ENCODE measurements at regions not wholly inside any gene's neighbourhood (a gene's known extent, or its start where the extent isn't known, plus 50 kb on each side); places are given as distances from the start of the nearest gene placed in this dataset.
A peak's percentile ranks its signal among the peaks of the same experiment; 100 is the strongest.

DNA sequence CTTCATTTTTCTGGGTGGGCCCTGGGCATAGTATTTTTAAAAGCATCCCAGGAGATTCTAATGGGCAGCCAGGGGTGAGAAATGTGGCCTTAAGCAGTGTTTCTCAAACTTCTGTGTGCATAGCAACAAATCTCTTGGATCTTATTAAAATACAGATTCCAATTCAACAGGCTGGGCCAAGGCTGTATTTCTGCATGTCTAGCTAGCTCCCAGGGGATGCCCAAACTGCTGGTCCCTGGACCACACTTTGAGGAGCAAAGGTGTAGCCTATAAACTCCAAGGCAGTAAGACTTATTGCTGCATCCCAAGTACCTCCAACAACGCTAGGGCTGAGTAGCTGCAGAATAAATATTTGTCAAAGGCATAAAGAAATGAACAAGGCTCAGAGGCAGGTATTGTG is 292.9 kb upstream of the ZMIZ1 start:
- ChIA-PET CTCF (no interaction called here), POLR2A (ENCODE audit: unreplicated experiment) (no interaction called here)
- H3K9me3 ChIP-seq (ENCODE audit: low read length) = no peaks in the 10 kb centered on the region
- no peaks in the 10 kb centered on the region for H3K27me3 ChIP-seq (ENCODE audit: low read length)
- H3K4me2 ChIP-seq (ENCODE audit: low read length) = no peak overlapping the region
- H4K20me1 ChIP-seq (ENCODE audit: low read length) = no peaks in the 10 kb centered on the region
- no peak overlapping the region for H3K9ac ChIP-seq (ENCODE audit: low read length)
- H2AFZ ChIP-seq (ENCODE audit: low read length) = no peak overlapping the region
- no peak for ATAC-seq
- no TSS peak for BruUV-seq (replicated peaks)
- H3F3A ChIP-seq (ENCODE audit: low read length, unreplicated experiment) = no peaks in the 10 kb centered on the region
- no peaks in the 10 kb centered on the region for H3K9me2 ChIP-seq (replicated peaks; ENCODE audit: low read length)
- peaks cover 20% of the 10 kb centered on the region for H3K4me1 ChIP-seq (ENCODE audit: insufficient read depth, low read length)
- TF ChIP-seq CTCF (conservative IDR thresholded peaks at IDR 0.05; ENCODE audit: low read depth, low read length) = no peak
- TF ChIP-seq EZH2phosphoT487 (IDR thresholded peaks at IDR 0.05; ENCODE audit: borderline replicate concordance, low read length) = no peak
- no peak for TF ChIP-seq EZH2 (IDR thresholded peaks at IDR 0.05; ENCODE audit: low read length, unreplicated experiment)
- intact Hi-C loops (cut with micrococcal nuclease) = no loop called here
- no peaks in the 10 kb centered on the region for H3K79me2 ChIP-seq (ENCODE audit: low read length)
- H3K36me3 ChIP-seq (ENCODE audit: low read depth, low read length) = no peaks in the 10 kb centered on the region
- H3K4me3 ChIP-seq (ENCODE audit: low read length) = no peak overlapping the region
- H3K27ac ChIP-seq (ENCODE audit: low read length) = no peak overlapping the region
- no peak for DNase-seq

GRCh38 chr10:78776756-78777155 is 292.0 kb upstream of the ZMIZ1 start:
- Histone ChIP-seq H3K27ac (ENCODE audit: low read length) (no peak overlapping the region), H4K20me1 (ENCODE audit: low read length) (no peaks in the 10 kb centered on the region), H3K4me3 (ENCODE audit: low read length) (no peak overlapping the region), H3K36me3 (ENCODE audit: low read depth, low read length) (no peaks in the 10 kb centered on the region), H2AFZ (ENCODE audit: low read length) (no peak overlapping the region), H3K9ac (ENCODE audit: low read length) (no peak overlapping the region), H3K79me2 (ENCODE audit: low read length) (no peaks in the 10 kb centered on the region), H3K27me3 (ENCODE audit: low read length) (no peaks in the 10 kb centered on the region), H3K9me3 (ENCODE audit: low read length) (no peaks in the 10 kb centered on the region), H3K9me2 (replicated peaks; ENCODE audit: low read length) (no peaks in the 10 kb centered on the region), H3F3A (ENCODE audit: low read length, unreplicated experiment) (no peaks in the 10 kb centered on the region), H3K4me2 (ENCODE audit: low read length) (no peak overlapping the region), H3K4me1 (ENCODE audit: insufficient read depth, low read length) (peaks cover 20% of the 10 kb centered on the region)
- ChIA-PET CTCF (no interaction called here), POLR2A (ENCODE audit: unreplicated experiment) (interaction anchor here (0.5 kb wide), 1 partner anchor 15 kb away, joined by 3 read pairs; no protein-coding TSS in a partner anchor)
- TF ChIP-seq EZH2phosphoT487 (IDR thresholded peaks at IDR 0.05; ENCODE audit: borderline replicate concordance, low read length) = no peak
- TF ChIP-seq CTCF (conservative IDR thresholded peaks at IDR 0.05; ENCODE audit: low read depth, low read length) = no peak
- no peak for TF ChIP-seq EZH2 (IDR thresholded peaks at IDR 0.05; ENCODE audit: low read length, unreplicated experiment)
- ATAC-seq = no peak
- intact Hi-C loops (cut with micrococcal nuclease) = no loop called here
- BruUV-seq (replicated peaks) = no TSS peak
- DNase-seq = no peak

DNA sequence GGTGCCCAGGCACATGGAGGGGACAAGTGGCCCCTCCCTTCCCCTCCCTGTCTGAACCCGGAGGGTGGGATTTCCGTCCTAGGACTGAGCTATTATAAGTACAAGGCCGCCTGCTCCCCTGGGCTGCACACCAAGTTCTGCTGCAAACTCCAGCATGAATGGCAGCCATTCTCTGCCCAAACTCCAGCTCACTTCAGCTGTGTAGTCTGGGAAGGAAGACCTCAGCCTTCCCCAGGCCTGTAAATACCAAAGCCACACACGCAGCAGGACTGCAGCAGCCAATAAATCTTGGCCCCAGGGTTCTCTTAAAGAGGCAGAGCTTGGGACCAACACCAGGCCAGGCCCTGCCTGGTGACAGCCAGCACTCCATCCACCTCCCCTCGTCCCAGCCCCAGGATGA is 291.3 kb upstream of the ZMIZ1 start:
- no peak overlapping the region for H3K4me3 ChIP-seq (ENCODE audit: low read length)
- DNase-seq = peak; percentile 71
- no peak overlapping the region for H3K9ac ChIP-seq (ENCODE audit: low read length)
- no peaks in the 10 kb centered on the region for H3K79me2 ChIP-seq (ENCODE audit: low read length)
- 0 out of 2 replicates have a peak, but pooled peaks cover under 1% of the 10 kb centered on the region for H3K27me3 ChIP-seq (ENCODE audit: low read length)
- H3K27ac ChIP-seq (ENCODE audit: low read length) = no peak overlapping the region
- peak; percentile 58 for ATAC-seq
- no TSS peak for BruUV-seq (replicated peaks)
- POLR2A ChIA-PET (ENCODE audit: unreplicated experiment) = interaction anchor here (0.5 kb wide), 1 partner anchor 15 kb away, joined by 3 read pairs; no protein-coding TSS in a partner anchor
- H3K4me2 ChIP-seq (ENCODE audit: low read length) = no peak overlapping the region
- H3K9me3 ChIP-seq (ENCODE audit: low read length) = no peaks in the 10 kb centered on the region
- H3F3A ChIP-seq (ENCODE audit: low read length, unreplicated experiment) = no peaks in the 10 kb centered on the region
- no peaks in the 10 kb centered on the region for H3K9me2 ChIP-seq (replicated peaks; ENCODE audit: low read length)
- CTCF ChIA-PET = no interaction called here
- no peaks in the 10 kb centered on the region for H4K20me1 ChIP-seq (ENCODE audit: low read length)
- H2AFZ ChIP-seq (ENCODE audit: low read length) = peak overlapping the region; percentile 22
- intact Hi-C loops (cut with micrococcal nuclease) = no loop called here
- TF ChIP-seq EZH2phosphoT487 (IDR thresholded peaks at IDR 0.05; ENCODE audit: borderline replicate concordance, low read length) (no peak), CTCF (conservative IDR thresholded peaks at IDR 0.05; ENCODE audit: low read depth, low read length) (no peak), EZH2 (IDR thresholded peaks at IDR 0.05; ENCODE audit: low read length, unreplicated experiment) (no peak)
- peaks cover 20% of the 10 kb centered on the region for H3K4me1 ChIP-seq (ENCODE audit: insufficient read depth, low read length)
- no peaks in the 10 kb centered on the region for H3K36me3 ChIP-seq (ENCODE audit: low read depth, low read length)

Data from PC-3 (cell line).